GM12872 (cell line): ENCODE measurements at regions not wholly inside any gene's neighbourhood (a gene's known extent, or its start where the extent isn't known, plus 50 kb on each side); places are given as distances from the start of the nearest gene placed in this dataset.

Source experiments
- CTCF ChIP-seq: IDR thresholded peaks from 3 replicates; pipeline ENCODE4 v1.5.1; 2011; ENCODE audit warnings: low read depth, mild to moderate bottlenecking, low read length, moderate library complexity; ENCODE audit not compliant: insufficient read depth

- no peak for TF ChIP-seq CTCF
Measured at GRCh38 chr11:115964091-115964490, 459.9 kb upstream of the CADM1 start.

GRCh38 chr11:115963156-115963555, 458.9 kb upstream of the CADM1 start:
- no peak for TF ChIP-seq CTCF

GRCh38 chr11:115961159-115962003, 457.2 kb upstream of the CADM1 start:
- TF ChIP-seq CTCF: no peak

- no peak for TF ChIP-seq CTCF
Measured at GRCh38 chr11:115959081-115959486, 454.9 kb upstream of the CADM1 start.

GRCh38 chr11:115958089-115959000, 454.1 kb upstream of the CADM1 start:
- TF ChIP-seq CTCF: no peak

GRCh38 chr11:115955803-115956202, 451.6 kb upstream of the CADM1 start:
- no peak for TF ChIP-seq CTCF

GRCh38 chr11:115950660-115951059, 446.4 kb upstream of the CADM1 start:
- TF ChIP-seq CTCF: no peak
